ENCODE measurements at regions not wholly inside any gene's neighbourhood (a gene's known extent, or its start where the extent isn't known, plus 50 kb on each side); places are given as distances from the start of the nearest gene placed in this dataset.

- TF ChIP-seq MAX (IDR thresholded peaks at IDR 0.05; ENCODE audit: insufficient read depth, insufficient read length) (no peak), EZH2 (IDR thresholded peaks at IDR 0.05; ENCODE audit: borderline replicate concordance, low read depth, low read length, severe bottlenecking) (no peak), POLR2AphosphoS5 (IDR thresholded peaks at IDR 0.05; ENCODE audit: insufficient read depth, low read depth, low read length) (no peak), FOS (IDR thresholded peaks at IDR 0.05; ENCODE audit: borderline replicate concordance, insufficient read depth, low read length) (no peak), JUN (IDR thresholded peaks at IDR 0.05; ENCODE audit: borderline replicate concordance, insufficient read depth, insufficient read length, low read depth) (no peak), MYC (IDR thresholded peaks at IDR 0.05; ENCODE audit: low read depth, low read length) (no peak), GATA2 (IDR thresholded peaks at IDR 0.05; ENCODE audit: insufficient read depth, insufficient read length, low read depth, low read length) (no peak), POLR2A (IDR thresholded peaks at IDR 0.05; ENCODE audit: low read depth, low read length) (no peak), CTCF (IDR thresholded peaks at IDR 0.05; ENCODE audit: extremely low read depth in 1 of 2, insufficient read depth in 1 of 2, low read depth in 1 of 2, low read length in 2 of 2) (no peak)
- intact Hi-C loops (cut with micrococcal nuclease) = no loop called here
- BruUV-seq (replicated peaks) = no TSS peak
These were observed 112.4 kb downstream of the CETN3 start for GRCh38 chr5:90297045-90297764.

More at GRCh38 chr5:90297045-90297764, 112.4 kb downstream of the CETN3 start:
- H3K36me3 ChIP-seq (ENCODE audit: control insufficient read depth in 2 of 2, extremely low read depth in 1 of 2, insufficient read depth in 2 of 2, low read length in 2 of 2) = no peaks in the 10 kb centered on the region
- POLR2A ChIA-PET = no interaction called here
- H3K9me3 ChIP-seq (replicated peaks; ENCODE audit: control insufficient read depth, insufficient read depth, low read length) = no peaks in the 10 kb centered on the region
- H3K27me3 ChIP-seq (ENCODE audit: control insufficient read depth in 2 of 2, insufficient read depth in 2 of 2, low read length in 2 of 2) = no peaks in the 10 kb centered on the region
- FAIRE-seq (no peak), DNase-seq (ENCODE audit: low read depth, low spot score) (no peak)
- no peaks in the 10 kb centered on the region for H3K4me1 ChIP-seq (ENCODE audit: control insufficient read depth, extremely low read depth, insufficient read depth, low read length)
- H3K4me2 ChIP-seq (ENCODE audit: insufficient read depth, low read length) = no peak overlapping the region
- no peaks in the 10 kb centered on the region for H4K20me1 ChIP-seq (replicated peaks; ENCODE audit: control insufficient read depth, extremely low read depth, insufficient read depth, low read length)
- no peak overlapping the region for H2AFZ ChIP-seq (ENCODE audit: low read depth, low read length)
- dilution Hi-C loops (cut with MboI; ENCODE audit: extremely low pct_ligation_motif_present, low sequenced_read_pairs) = no loop called here
- no peak overlapping the region for H3K27ac ChIP-seq (ENCODE audit: insufficient read depth, low read depth, low read length)
- CTCF ChIA-PET = interaction anchor here (0.9 to 1.1 kb wide), 2 partner anchors 11 to 14 kb away, joined by 3 read pairs; no protein-coding TSS in a partner anchor
- H3K4me3 ChIP-seq (replicated peaks in 1 of 3; ENCODE audit: insufficient read depth in 1 of 3, low read depth in 1 of 3, low read length in 3 of 3) = no peak overlapping the region
- no peaks in the 10 kb centered on the region for H3K79me2 ChIP-seq (ENCODE audit: control insufficient read depth, insufficient read depth, low read length)
- H3K9me1 ChIP-seq (replicated peaks; ENCODE audit: control insufficient read depth, extremely low read depth, insufficient read depth, low read length) = no peaks in the 10 kb centered on the region
- no peak overlapping the region for H3K9ac ChIP-seq (replicated peaks; ENCODE audit: extremely low read depth, insufficient read depth, low read length)

Measured in endothelial cell of umbilical vein (primary cell).